OCI-LY1 (cell line): ENCODE measurements at regions not wholly inside any gene's neighbourhood (a gene's known extent, or its start where the extent isn't known, plus 50 kb on each side); places are given as distances from the start of the nearest gene placed in this dataset.

Experiments
- H2AFZ ChIP-seq: fragments of 200-600 bp; sonication (generic), shearing (Covaris generic); 2 replicates; pipeline ENCODE4 v1.6.0; 2014; ENCODE audit warnings: antibody characterized with exemption, mild to moderate bottlenecking, low read length
- H3F3A ChIP-seq: fragments of 200-600 bp; sonication (generic), shearing (Covaris generic); 2 replicates; pipeline ENCODE4 v1.6.0; 2014; ENCODE audit warnings: mild to moderate bottlenecking, antibody characterized with exemption, low read length, moderate library complexity; ENCODE audit not compliant: insufficient read depth
- H3K27ac ChIP-seq: fragments of 200-600 bp; sonication (generic); 2 replicates; pipeline ENCODE4 v1.5.1; 2014; ENCODE audit warnings: low read length, mixed run types, mild to moderate bottlenecking, low read depth; ENCODE audit not compliant: poor library complexity, severe bottlenecking
- H3K27me3 ChIP-seq: fragments of 200-600 bp; sonication (generic); 2 replicates; pipeline ENCODE4 v1.6.0; 2014; ENCODE audit warnings: antibody characterized with exemption, mild to moderate bottlenecking, low read length, moderate library complexity; ENCODE audit not compliant: insufficient read depth
- H3K36me3 ChIP-seq: fragments of 200-600 bp; sonication (generic); 2 replicates; pipeline ENCODE4 v1.6.1; 2014; ENCODE audit warnings: mild to moderate bottlenecking, antibody characterized with exemption, low read length, moderate library complexity, mixed read lengths; ENCODE audit not compliant: insufficient read depth
- H3K4me1 ChIP-seq: fragments of 200-600 bp; sonication (generic); 2 replicates; pipeline ENCODE4 v1.5.1; 2014; ENCODE audit warnings: mild to moderate bottlenecking, low read length, moderate library complexity; ENCODE audit not compliant: insufficient read depth, severe bottlenecking
- H3K4me2 ChIP-seq: fragments of 200-600 bp; sonication (generic), shearing (Covaris generic); 2 replicates; pipeline ENCODE4 v1.6.1; 2014; ENCODE audit warnings: low read length
- H3K4me3 ChIP-seq: fragments of 200-600 bp; sonication (generic); 2 replicates; pipeline ENCODE4 v1.5.1; 2014; ENCODE audit warnings: low read length, low read depth, mild to moderate bottlenecking, mixed read lengths; ENCODE audit not compliant: poor library complexity, severe bottlenecking
- H3K79me2 ChIP-seq: fragments of 200-600 bp; shearing (Covaris generic); 2 replicates; pipeline ENCODE4 v1.6.1; 2016; ENCODE audit warnings: mixed run types, low read length, mixed read lengths; ENCODE audit not compliant: insufficient read depth
- H3K9ac ChIP-seq: fragments of 200-600 bp; sonication (generic), shearing (Covaris generic); 2 replicates; pipeline ENCODE4 v1.6.1; 2014; ENCODE audit warnings: mild to moderate bottlenecking, low read length, mixed read lengths
- H3K9me2 ChIP-seq: fragments of 200-600 bp; sonication (generic), shearing (Covaris generic); 2 replicates; pipeline ENCODE4 v1.6.1; 2014; ENCODE audit warnings: low read depth, mild to moderate bottlenecking, low read length, mixed read lengths
- H3K9me3 ChIP-seq: fragments of 200-600 bp; shearing (Covaris generic); 2 replicates; pipeline ENCODE4 v1.6.1; 2014; ENCODE audit warnings: low read length, mixed read lengths
- H4K20me1 ChIP-seq: fragments of 200-600 bp; sonication (generic), shearing (Covaris generic); 2 replicates; pipeline ENCODE4 v1.6.0; 2016; ENCODE audit warnings: mild to moderate bottlenecking, low read length; ENCODE audit not compliant: insufficient read depth
- CTCF ChIP-seq: fragments of 200-600 bp; sonication (generic), shearing (Covaris generic); IDR thresholded peaks from 2 replicates; pipeline ENCODE4 v1.5.1; 2017; ENCODE audit warnings: mild to moderate bottlenecking, antibody characterized with exemption, low read length, moderate library complexity, mixed read lengths
- EZH2 ChIP-seq: fragments of 200-600 bp; sonication (generic), shearing (Covaris generic); IDR thresholded peaks from 2 replicates; pipeline ENCODE4 v1.8.0; 2017; ENCODE audit warnings: borderline replicate concordance, mixed run types, mild to moderate bottlenecking, antibody characterized with exemption, low read length, moderate library complexity, mixed read lengths

GRCh38 chr13:69280399-69280798, 827.2 kb upstream of the ATXN8OS start:
- H3K4me1 ChIP-seq: no peaks in the 10 kb centered on the region
- H3F3A ChIP-seq: no peaks in the 10 kb centered on the region
- no peaks in the 10 kb centered on the region for H3K36me3 ChIP-seq
- H4K20me1 ChIP-seq: no peaks in the 10 kb centered on the region
- no peak overlapping the region for H3K4me2 ChIP-seq
- H3K27me3 ChIP-seq: no peaks in the 10 kb centered on the region
- no peaks in the 10 kb centered on the region for H3K9me2 ChIP-seq
- TF ChIP-seq CTCF: no peak
- TF ChIP-seq EZH2: no peak
- H3K79me2 ChIP-seq: no peaks in the 10 kb centered on the region
- no peak overlapping the region for H3K27ac ChIP-seq
- no peaks in the 10 kb centered on the region for H3K9me3 ChIP-seq
- no peak overlapping the region for H2AFZ ChIP-seq
- H3K4me3 ChIP-seq: no peak overlapping the region
- no peak overlapping the region for H3K9ac ChIP-seq

- Histone ChIP-seq H3K4me2 (no peak overlapping the region), H2AFZ (no peak overlapping the region), H3K79me2 (no peaks in the 10 kb centered on the region), H3K4me1 (no peaks in the 10 kb centered on the region), H3K9me2 (no peaks in the 10 kb centered on the region), H3K9me3 (no peaks in the 10 kb centered on the region), H3K27ac (no peak overlapping the region), H3K27me3 (no peaks in the 10 kb centered on the region), H3K4me3 (no peak overlapping the region), H3F3A (no peaks in the 10 kb centered on the region), H4K20me1 (no peaks in the 10 kb centered on the region), H3K36me3 (no peaks in the 10 kb centered on the region), H3K9ac (no peak overlapping the region)
- no peak for TF ChIP-seq EZH2
- TF ChIP-seq CTCF: no peak
Observed at GRCh38 chr13:69279213-69279612, 828.4 kb upstream of the ATXN8OS start.

GRCh38 chr13:69274231-69274630, 833.4 kb upstream of the ATXN8OS start:
- no peaks in the 10 kb centered on the region for H3F3A ChIP-seq
- H3K36me3 ChIP-seq: no peaks in the 10 kb centered on the region
- H4K20me1 ChIP-seq: no peaks in the 10 kb centered on the region
- no peaks in the 10 kb centered on the region for H3K79me2 ChIP-seq
- no peaks in the 10 kb centered on the region for H3K9me2 ChIP-seq
- H3K27ac ChIP-seq: no peak overlapping the region
- H2AFZ ChIP-seq: no peak overlapping the region
- no peaks in the 10 kb centered on the region for H3K4me1 ChIP-seq
- TF ChIP-seq CTCF (no peak), EZH2 (no peak)
- H3K27me3 ChIP-seq: no peaks in the 10 kb centered on the region
- no peaks in the 10 kb centered on the region for H3K9me3 ChIP-seq
- no peak overlapping the region for H3K4me3 ChIP-seq
- H3K4me2 ChIP-seq: no peak overlapping the region
- H3K9ac ChIP-seq: no peak overlapping the region
